GM12874 (cell line): ENCODE measurements at regions not wholly inside any gene's neighbourhood (a gene's known extent, or its start where the extent isn't known, plus 50 kb on each side); places are given as distances from the start of the nearest gene placed in this dataset.

Experiments
- CTCF ChIP-seq: IDR thresholded peaks from 2 replicates; pipeline ENCODE4 v1.5.1; 2011; ENCODE audit warnings: low read depth, mild to moderate bottlenecking, control low read depth, low read length, moderate library complexity; ENCODE audit not compliant: insufficient read depth

- TF ChIP-seq CTCF, result no peak
Observed at GRCh38 chrX:14173873-14174272, 144.2 kb upstream of the GEMIN8 start.

- TF ChIP-seq CTCF, result no peak
Observed at GRCh38 chrX:14164828-14165227, 135.1 kb upstream of the GEMIN8 start.

- no peak for TF ChIP-seq CTCF
Observed at GRCh38 chrX:14125462-14125861, 95.8 kb upstream of the GEMIN8 start.

GRCh38 chrX:14124562-14124961 is 94.9 kb upstream of the GEMIN8 start:
- no peak for TF ChIP-seq CTCF

- TF ChIP-seq CTCF, result peak; percentile 56
Observed at GRCh38 chrX:14095702-14096101, 66.0 kb upstream of the GEMIN8 start.

GRCh38 chrX:14094191-14094590 is 64.5 kb upstream of the GEMIN8 start:
- no peak for TF ChIP-seq CTCF

- no peak for TF ChIP-seq CTCF
Observed at GRCh38 chrX:14084466-14084865, 54.8 kb upstream of the GEMIN8 start.

GRCh38 chrX:14083783-14084182 is 54.1 kb upstream of the GEMIN8 start:
- no peak for TF ChIP-seq CTCF
